Gastroesophageal sphincter (tissue), 4 donors: ENCODE measurements at regions not wholly inside any gene's neighbourhood (a gene's known extent, or its start where the extent isn't known, plus 50 kb on each side); places are given as distances from the start of the nearest gene placed in this dataset.
A peak's percentile ranks its signal among the peaks of the same experiment; 100 is the strongest.

Experiments used
- ATAC-seq: fragments of 150-250 bp; one replicate; pipeline ENCODE4 v1.9.1; 2016; ENCODE audit warnings: mild to moderate bottlenecking, moderate library complexity
- H3K27ac ChIP-seq, 4 donors: fragments of 200-600 bp; sonication (generic) in 3 of 4; 1 replicate in 3 of 4; 2 replicates in 1 of 4; pipeline ENCODE4 v1.5.1; 2016 to 2019
- H3K27me3 ChIP-seq: fragments of 200-600 bp; sonication (generic); one replicate; pipeline ENCODE4 v1.5.1; 2019
- H3K36me3 ChIP-seq, 2 donors: fragments of 200-600 bp; sonication (generic); one replicate each; pipeline ENCODE4 v1.5.1; 2019; ENCODE audit warnings: control low read depth in 1 of 2
- H3K4me1 ChIP-seq, 3 donors: fragments of 200-600 bp; sonication (generic); 1 replicate in 2 of 3; 2 replicates in 1 of 3; pipeline ENCODE4 v1.5.1; 2016 to 2019; ENCODE audit warnings: control low read depth in 2 of 3
- H3K4me3 ChIP-seq, 2 donors: fragments of 200-600 bp; sonication (generic); one replicate each; pipeline ENCODE4 v1.5.1; 2019; ENCODE audit warnings: mild to moderate bottlenecking in 1 of 2, moderate library complexity in 1 of 2
- H3K9me3 ChIP-seq, 3 donors: fragments of 200-600 bp; sonication (generic); one replicate each; pipeline ENCODE4 v1.5.1; 2017 to 2019; ENCODE audit warnings: control low read depth in 2 of 3
- EP300 ChIP-seq: sonication (generic); formaldehyde crosslinking; IDR thresholded peaks from one replicate; pipeline ENCODE4 v1.6.1; 2017; ENCODE audit warnings: antibody characterized with exemption, mild to moderate bottlenecking
- POLR2A ChIP-seq, 2 donors: fragments of 450-650 bp; IDR thresholded peaks; one replicate each; pipeline ENCODE4 v1.6.1; 2017; ENCODE audit warnings: antibody characterized with exemption in 2 of 2, mild to moderate bottlenecking in 2 of 2, moderate library complexity in 1 of 2
- POLR2AphosphoS5 ChIP-seq: sonication (generic); formaldehyde crosslinking; IDR thresholded peaks from one replicate; pipeline ENCODE4 v1.6.1; 2017; ENCODE audit warnings: antibody characterized with exemption
- WGBS, 2 donors: methylation state at CpG; one replicate each; pipeline ENCODE4 v1.1.5; 2018; ENCODE audit warnings: low coverage in 1 of 2; 5-methylcytosine and 5-hydroxymethylcytosine counted together
- TF ChIP-seq, protein P1 (sequence below), 4 experiments: fragments of 200-600 bp in 2 of 4; fragments of 450-650 bp in 2 of 4; sonication (generic) in 1 of 4; IDR thresholded peaks; one replicate each; pipeline ENCODE4 v1.5.1; 2017 to 2019; ENCODE audit warnings: antibody characterized with exemption in 4 of 4, mild to moderate bottlenecking in 2 of 4, moderate library complexity in 2 of 4

DNA sequence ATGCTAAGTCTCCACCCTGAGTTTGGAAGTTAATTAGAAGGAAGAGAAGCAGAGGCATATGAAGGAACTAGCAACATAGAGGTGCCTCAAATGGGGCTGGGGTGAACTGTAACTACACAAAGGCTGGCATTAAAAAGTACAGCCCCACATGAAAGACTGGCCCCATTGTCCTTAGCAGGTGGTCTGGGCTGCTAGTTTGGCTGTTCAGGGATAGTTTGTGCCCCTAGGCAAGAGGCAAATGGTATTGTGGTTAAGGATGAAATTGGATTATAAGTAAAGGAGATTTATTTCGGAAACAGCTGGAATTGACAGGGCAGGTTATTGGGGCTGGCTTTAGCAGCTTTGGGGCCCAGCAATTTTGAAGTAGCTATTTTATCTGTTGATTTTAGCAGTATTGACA is 365.7 kb upstream of the TNP1 start:
- Histone ChIP-seq H3K36me3 (no peaks in the 10 kb centered on the region), H3K27ac (no peak overlapping the region), H3K27me3 (no peaks in the 10 kb centered on the region), H3K4me1 (peaks cover 0 to 20% (median 0%) of the 10 kb centered on the region in 3 donors), H3K9me3 (no peaks in the 10 kb centered on the region), H3K4me3 (no peak overlapping the region)
- WGBS, 2 donors = 100% methylated on average over 1 of the region's 1 CpG; no CpG with 5 or more reads in 1 of the 2 donors
- TF ChIP-seq POLR2A (IDR thresholded peaks at IDR 0.05) = no peak
- no peak for TF ChIP-seq EP300
- TF ChIP-seq POLR2AphosphoS5 = no peak
- TF ChIP-seq, protein P1, sequence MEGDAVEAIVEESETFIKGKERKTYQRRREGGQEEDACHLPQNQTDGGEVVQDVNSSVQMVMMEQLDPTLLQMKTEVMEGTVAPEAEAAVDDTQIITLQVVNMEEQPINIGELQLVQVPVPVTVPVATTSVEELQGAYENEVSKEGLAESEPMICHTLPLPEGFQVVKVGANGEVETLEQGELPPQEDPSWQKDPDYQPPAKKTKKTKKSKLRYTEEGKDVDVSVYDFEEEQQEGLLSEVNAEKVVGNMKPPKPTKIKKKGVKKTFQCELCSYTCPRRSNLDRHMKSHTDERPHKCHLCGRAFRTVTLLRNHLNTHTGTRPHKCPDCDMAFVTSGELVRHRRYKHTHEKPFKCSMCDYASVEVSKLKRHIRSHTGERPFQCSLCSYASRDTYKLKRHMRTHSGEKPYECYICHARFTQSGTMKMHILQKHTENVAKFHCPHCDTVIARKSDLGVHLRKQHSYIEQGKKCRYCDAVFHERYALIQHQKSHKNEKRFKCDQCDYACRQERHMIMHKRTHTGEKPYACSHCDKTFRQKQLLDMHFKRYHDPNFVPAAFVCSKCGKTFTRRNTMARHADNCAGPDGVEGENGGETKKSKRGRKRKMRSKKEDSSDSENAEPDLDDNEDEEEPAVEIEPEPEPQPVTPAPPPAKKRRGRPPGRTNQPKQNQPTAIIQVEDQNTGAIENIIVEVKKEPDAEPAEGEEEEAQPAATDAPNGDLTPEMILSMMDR (IDR thresholded peaks at IDR 0.05) = no peak
- ATAC-seq = no peak

DNA sequence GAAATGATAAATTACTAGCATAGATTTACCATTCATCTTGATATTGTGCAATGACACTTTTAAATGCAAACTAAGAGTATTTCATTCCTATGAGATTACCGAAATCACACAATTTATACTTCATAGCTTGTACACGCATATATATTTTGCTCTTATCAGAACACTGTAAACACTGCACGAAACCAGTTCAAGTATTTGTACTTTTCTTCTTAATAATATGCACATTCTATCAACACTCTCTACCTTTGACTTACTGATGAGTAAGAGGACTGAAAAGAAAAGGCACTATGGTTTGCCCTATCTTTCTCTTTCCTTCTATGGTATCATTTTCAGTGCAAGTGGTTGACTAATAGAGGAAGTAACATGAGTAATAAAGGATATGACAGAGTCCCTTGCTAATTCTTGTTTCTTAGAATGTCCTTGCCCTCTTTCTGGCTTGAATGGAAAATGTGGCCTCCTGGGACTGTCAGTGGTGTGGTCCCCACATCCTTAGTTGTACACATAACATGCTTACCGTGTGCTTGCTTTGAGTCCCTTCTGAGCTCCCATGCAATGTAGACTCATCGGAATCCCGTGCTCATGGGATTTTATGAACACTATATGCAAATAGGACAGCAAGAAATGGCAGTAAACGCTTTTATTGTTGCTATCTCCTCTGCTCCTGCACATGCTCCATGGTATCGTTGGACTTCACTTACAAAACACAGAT is 363.5 kb upstream of the TNP1 start:
- WGBS, 2 donors = 61 to 72% methylated on average over 7 to 8 of the region's 8 CpGs
- ATAC-seq = peak; percentile 36
- Histone ChIP-seq H3K4me3 (no peak overlapping the region), H3K27me3 (no peaks in the 10 kb centered on the region), H3K4me1 (peaks cover 0 to 24% (median 0%) of the 10 kb centered on the region in 3 donors), H3K9me3 (no peaks in the 10 kb centered on the region), H3K36me3 (no peaks in the 10 kb centered on the region), H3K27ac (peak overlapping the region in 3 of 4 donors; percentile 14 to 27 (median 22))
- TF ChIP-seq POLR2A (IDR thresholded peaks at IDR 0.05) (no peak), POLR2AphosphoS5 (peak; percentile 71)

DNA sequence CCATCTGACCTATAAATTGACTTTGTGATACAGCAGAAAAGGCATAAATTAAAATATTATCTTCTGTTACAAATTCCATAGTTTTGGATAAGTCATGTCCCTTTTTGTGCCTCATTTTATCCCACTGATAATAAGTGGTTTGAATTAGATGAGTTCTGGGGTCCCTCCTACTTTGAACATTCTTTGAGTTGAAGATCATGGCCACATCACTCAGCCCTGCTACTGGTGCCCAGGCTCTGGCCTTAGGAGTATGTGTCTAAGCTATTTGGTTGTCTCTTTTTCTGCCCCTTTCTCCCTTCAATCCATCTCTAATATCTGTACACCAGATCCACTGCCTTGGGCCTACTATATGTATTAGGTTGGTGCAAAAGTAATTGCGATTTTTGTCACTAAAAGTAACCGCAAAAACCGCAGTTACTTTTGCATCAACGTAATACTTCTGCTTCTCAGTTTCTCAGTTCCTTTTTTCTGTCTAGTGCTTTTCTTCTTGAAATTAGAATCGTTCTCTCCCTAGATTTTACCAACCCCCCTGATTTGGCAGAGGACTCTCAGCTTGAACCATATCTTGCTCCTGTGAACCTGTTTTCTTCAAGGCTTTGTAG is 362.5 kb upstream of the TNP1 start:
- no peak for ATAC-seq
- Histone ChIP-seq H3K27me3 (no peaks in the 10 kb centered on the region), H3K27ac (peak overlapping the region in 2 of 4 donors; percentile 4 to 8), H3K9me3 (no peaks in the 10 kb centered on the region), H3K4me1 (peaks cover 0 to 24% (median 0%) of the 10 kb centered on the region in 3 donors), H3K36me3 (no peaks in the 10 kb centered on the region), H3K4me3 (no peak overlapping the region)
- no peak for TF ChIP-seq POLR2A (IDR thresholded peaks at IDR 0.05)
- TF ChIP-seq, protein P1 (IDR thresholded peaks at IDR 0.05) = no peak
- no peak for TF ChIP-seq EP300
- no peak for TF ChIP-seq POLR2AphosphoS5
- whole genome bisulfite sequencing, 2 donors = 89 to 100% methylated on average over 3 to 5 of the region's 5 CpGs

DNA sequence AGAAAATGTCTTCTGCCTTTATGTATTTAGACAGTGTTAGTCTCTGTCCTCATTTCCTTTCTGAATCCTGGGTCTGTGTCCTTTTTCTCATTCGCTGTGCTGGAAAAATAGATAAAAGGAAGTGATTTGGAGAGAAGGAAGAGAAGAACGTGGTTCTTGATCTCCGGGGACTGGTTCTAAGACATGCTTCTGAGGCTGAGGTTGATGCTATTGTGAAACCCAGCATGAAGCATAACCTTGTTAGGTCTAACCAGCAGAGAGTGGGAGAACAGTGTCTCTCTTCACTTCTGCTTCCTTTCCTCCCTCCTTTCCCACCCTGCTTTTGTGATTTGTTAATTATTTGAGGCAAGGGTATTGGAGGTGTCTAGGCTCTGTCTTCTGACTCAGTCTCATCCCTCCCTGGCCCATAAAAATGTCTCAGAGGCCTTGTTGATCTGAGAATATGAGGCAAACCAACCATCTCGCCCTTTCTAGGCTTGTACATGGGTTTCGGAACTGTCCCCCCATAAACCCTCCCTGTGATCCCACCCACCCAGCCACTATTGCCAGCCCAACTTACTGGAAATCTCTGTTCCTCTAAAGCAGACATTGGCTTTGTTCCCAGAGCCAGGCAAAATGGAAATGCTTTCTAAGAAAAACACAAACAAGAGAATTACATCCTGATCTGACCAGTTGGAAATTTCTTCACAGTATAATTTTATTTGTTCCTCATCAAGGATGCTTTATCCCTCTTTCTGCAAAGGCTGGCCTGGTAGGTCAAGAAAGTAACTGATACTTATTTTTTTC is 360.6 kb upstream of the TNP1 start:
- no peak overlapping the region for H3K27ac ChIP-seq
- 73 to 95% methylated on average over 3 to 5 of the region's 5 CpGs for WGBS, 2 donors
- H3K36me3 ChIP-seq = no peaks in the 10 kb centered on the region
- no peaks in the 10 kb centered on the region for H3K9me3 ChIP-seq
- TF ChIP-seq EP300 = no peak
- no peak for TF ChIP-seq POLR2AphosphoS5
- TF ChIP-seq, protein P1 (IDR thresholded peaks at IDR 0.05) = no peak
- no peak for TF ChIP-seq POLR2A (IDR thresholded peaks at IDR 0.05)
- ATAC-seq = no peak
- no peaks in the 10 kb centered on the region for H3K27me3 ChIP-seq
- peaks cover 0 to 24% (median 0%) of the 10 kb centered on the region in 3 donors for H3K4me1 ChIP-seq
- no peak overlapping the region for H3K4me3 ChIP-seq

DNA sequence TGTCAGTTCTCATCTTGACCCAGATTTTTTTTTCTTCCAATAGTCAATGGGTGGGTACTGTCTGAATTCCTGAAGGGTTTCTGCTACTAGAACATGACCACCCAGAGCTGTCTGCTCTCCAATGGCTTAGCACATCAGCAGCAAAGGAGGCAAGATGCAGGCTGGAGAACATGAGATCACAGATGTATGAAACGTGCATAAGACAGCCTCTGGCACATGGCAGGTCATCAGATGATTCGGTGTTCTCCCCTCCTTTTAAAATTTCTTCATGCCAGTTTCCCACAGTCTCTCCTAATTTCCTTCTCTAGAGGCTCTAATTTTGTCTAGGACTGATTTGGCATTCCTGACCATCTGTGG is 359.3 kb upstream of the TNP1 start:
- TF ChIP-seq, protein P1 (IDR thresholded peaks at IDR 0.05) = no peak
- no peak for TF ChIP-seq POLR2A (IDR thresholded peaks at IDR 0.05)
- no peak for TF ChIP-seq EP300
- no peak for TF ChIP-seq POLR2AphosphoS5
- H3K27ac ChIP-seq = no peak overlapping the region
- WGBS, 2 donors = 46 to 71% methylated on average over 2 of the region's 2 CpGs
- H3K4me3 ChIP-seq = no peak overlapping the region
- H3K36me3 ChIP-seq = no peaks in the 10 kb centered on the region
- H3K27me3 ChIP-seq = no peaks in the 10 kb centered on the region
- ATAC-seq = no peak
- peaks cover 0 to 24% (median 0%) of the 10 kb centered on the region in 3 donors for H3K4me1 ChIP-seq
- H3K9me3 ChIP-seq = no peaks in the 10 kb centered on the region
